Lung (tissue), 11 donors: ENCODE measurements at regions not wholly inside any gene's neighbourhood (a gene's known extent, or its start where the extent isn't known, plus 50 kb on each side); places are given as distances from the start of the nearest gene placed in this dataset.

Source experiments
- ATAC-seq: fragments of 200-7000 bp; cut with Tn5 transposase; one replicate; pipeline ENCODE4 v1.9.1; 2020; ENCODE audit warnings: moderate number of reproducible peaks; ENCODE audit not compliant: insufficient read depth, low FRiP score
- DNase-seq, 3 donors: peaks; one replicate each; pipeline ENCODE4 v3.0.0-alpha.2; 2013 to 2017
- H3K27ac ChIP-seq, 2 donors: one replicate each; pipeline ENCODE4 v1.5.1; 2013; ENCODE audit warnings: mild to moderate bottlenecking in 2 of 2, moderate library complexity in 2 of 2, control low read depth in 1 of 2, inconsistent platforms in 1 of 2, low read depth in 1 of 2, low read length in 1 of 2
- H3K27me3 ChIP-seq, 3 donors: one replicate each; pipeline ENCODE4 v1.5.1; 2013; ENCODE audit warnings: low read length in 2 of 3; ENCODE audit not compliant: control insufficient read depth in 3 of 3, insufficient read depth in 3 of 3
- H3K36me3 ChIP-seq, 4 donors: one replicate each; pipeline ENCODE4 v1.5.1; 2013; ENCODE audit warnings: low read length in 4 of 4, mild to moderate bottlenecking in 1 of 4, moderate library complexity in 1 of 4; ENCODE audit not compliant: control insufficient read depth in 4 of 4, insufficient read depth in 4 of 4
- H3K4me1 ChIP-seq, 5 donors: one replicate each; pipeline ENCODE4 v1.5.1; 2013; ENCODE audit warnings: low read length in 5 of 5, mild to moderate bottlenecking in 2 of 5, moderate library complexity in 1 of 5; ENCODE audit not compliant: control insufficient read depth in 5 of 5, insufficient read depth in 5 of 5
- H3K4me3 ChIP-seq: one replicate; pipeline ENCODE4 v1.5.1; 2013; ENCODE audit warnings: mild to moderate bottlenecking, control low read depth, moderate library complexity
- H3K9ac ChIP-seq, 2 donors: one replicate each; pipeline ENCODE4 v1.5.1; 2013; ENCODE audit warnings: low read length in 2 of 2, control low read depth in 1 of 2; ENCODE audit not compliant: insufficient read depth in 1 of 2
- H3K9me3 ChIP-seq, 4 donors: one replicate each; pipeline ENCODE4 v1.5.1; 2013; ENCODE audit warnings: low read length in 3 of 4, mild to moderate bottlenecking in 1 of 4, moderate library complexity in 1 of 4; ENCODE audit not compliant: control insufficient read depth in 4 of 4, insufficient read depth in 3 of 4
- WGBS, 2 donors: extraction: QIAGEN DNeasy Blood & Tissue Kit; methylation state at CpG; one replicate each; pipeline ENCODE4 v1.1.7; 2013; 5-methylcytosine and 5-hydroxymethylcytosine counted together
- TF ChIP-seq, protein P1 (sequence below): IDR thresholded peaks from 2 replicates; pipeline ENCODE4 v1.5.1; 2012; ENCODE audit warnings: mild to moderate bottlenecking; ENCODE audit errors: control extremely low read depth, extremely low read depth
- donor health status: control.
- donor health status: control.
- donor health status: Bipolar disorder and iron deficiency.
- donor health status: healthy.
- donor health status: DM: yes; HTN: yes; CAD: no.

DNA sequence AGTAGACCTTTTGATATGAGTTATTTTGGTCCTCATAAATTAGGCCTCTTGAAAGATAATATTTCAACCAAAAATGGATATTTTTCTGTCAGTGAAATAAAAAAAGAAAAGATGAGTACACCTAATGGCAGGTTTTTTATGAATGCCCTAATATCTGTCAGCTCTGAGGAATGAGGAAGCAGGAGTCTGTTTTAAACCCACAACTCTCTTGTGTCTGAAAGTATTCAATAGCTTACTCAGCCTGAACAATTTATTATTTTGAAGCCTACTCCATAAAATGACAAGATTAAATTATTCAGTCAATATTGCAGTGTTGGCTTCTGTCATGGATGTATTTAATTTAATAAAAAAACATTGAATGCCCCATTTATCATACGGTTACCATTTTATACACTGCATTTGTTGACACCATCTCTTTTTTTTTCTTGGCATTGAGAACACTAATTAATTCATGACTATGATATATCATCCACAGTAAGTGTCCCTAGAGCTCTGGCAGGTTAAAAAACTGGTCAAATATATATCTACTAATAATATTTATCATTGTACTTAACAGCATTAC, 548.2 kb downstream of the CBLN2 start:
- no peak for ATAC-seq
- TF ChIP-seq, protein P1, sequence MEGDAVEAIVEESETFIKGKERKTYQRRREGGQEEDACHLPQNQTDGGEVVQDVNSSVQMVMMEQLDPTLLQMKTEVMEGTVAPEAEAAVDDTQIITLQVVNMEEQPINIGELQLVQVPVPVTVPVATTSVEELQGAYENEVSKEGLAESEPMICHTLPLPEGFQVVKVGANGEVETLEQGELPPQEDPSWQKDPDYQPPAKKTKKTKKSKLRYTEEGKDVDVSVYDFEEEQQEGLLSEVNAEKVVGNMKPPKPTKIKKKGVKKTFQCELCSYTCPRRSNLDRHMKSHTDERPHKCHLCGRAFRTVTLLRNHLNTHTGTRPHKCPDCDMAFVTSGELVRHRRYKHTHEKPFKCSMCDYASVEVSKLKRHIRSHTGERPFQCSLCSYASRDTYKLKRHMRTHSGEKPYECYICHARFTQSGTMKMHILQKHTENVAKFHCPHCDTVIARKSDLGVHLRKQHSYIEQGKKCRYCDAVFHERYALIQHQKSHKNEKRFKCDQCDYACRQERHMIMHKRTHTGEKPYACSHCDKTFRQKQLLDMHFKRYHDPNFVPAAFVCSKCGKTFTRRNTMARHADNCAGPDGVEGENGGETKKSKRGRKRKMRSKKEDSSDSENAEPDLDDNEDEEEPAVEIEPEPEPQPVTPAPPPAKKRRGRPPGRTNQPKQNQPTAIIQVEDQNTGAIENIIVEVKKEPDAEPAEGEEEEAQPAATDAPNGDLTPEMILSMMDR = no peak

DNA sequence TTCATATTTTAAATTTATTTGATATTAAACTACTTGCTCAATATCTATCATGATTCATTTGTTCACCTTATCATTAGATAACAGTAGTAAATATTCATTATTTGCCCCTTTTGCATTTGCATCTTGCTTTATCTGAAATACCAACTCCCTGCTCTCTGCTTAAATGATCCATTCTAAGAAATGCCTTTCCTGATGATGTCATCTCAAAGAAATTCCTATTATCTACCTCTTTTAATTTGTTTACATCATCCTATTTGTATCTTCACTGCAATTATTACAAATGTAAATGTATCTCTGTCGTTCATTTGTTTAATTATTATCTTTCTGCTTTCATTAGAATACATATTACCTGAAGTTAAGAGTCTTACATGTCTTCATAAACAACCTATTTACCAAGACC, 549.9 kb downstream of the CBLN2 start:
- H3K27me3 ChIP-seq = no peaks in the 10 kb centered on the region
- H3K4me3 ChIP-seq = no peak overlapping the region
- 68 to 82% methylated on average over 1 of the region's 1 CpG for WGBS, 2 donors
- H3K9me3 ChIP-seq = peaks cover 0 to 4% (median 1%) of the 10 kb centered on the region in 4 donors
- no peak overlapping the region for H3K27ac ChIP-seq
- TF ChIP-seq, protein P1 = no peak
- ATAC-seq (no peak), DNase-seq (no peak)
- no peaks in the 10 kb centered on the region for H3K36me3 ChIP-seq
- H3K4me1 ChIP-seq = no peaks in the 10 kb centered on the region
- H3K9ac ChIP-seq = no peak overlapping the region

More for the DNA sequence above, 548.2 kb downstream of the CBLN2 start:
- Histone ChIP-seq H3K9ac (no peak overlapping the region), H3K27ac (no peak overlapping the region), H3K27me3 (no peaks in the 10 kb centered on the region), H3K9me3 (peaks cover 0 to 2% (median 0%) of the 10 kb centered on the region in 4 donors), H3K4me1 (no peaks in the 10 kb centered on the region), H3K36me3 (no peaks in the 10 kb centered on the region), H3K4me3 (no peak overlapping the region)
- WGBS, 2 donors = 88 to 90% methylated on average over 1 of the region's 1 CpG
- no peak for DNase-seq

DNA sequence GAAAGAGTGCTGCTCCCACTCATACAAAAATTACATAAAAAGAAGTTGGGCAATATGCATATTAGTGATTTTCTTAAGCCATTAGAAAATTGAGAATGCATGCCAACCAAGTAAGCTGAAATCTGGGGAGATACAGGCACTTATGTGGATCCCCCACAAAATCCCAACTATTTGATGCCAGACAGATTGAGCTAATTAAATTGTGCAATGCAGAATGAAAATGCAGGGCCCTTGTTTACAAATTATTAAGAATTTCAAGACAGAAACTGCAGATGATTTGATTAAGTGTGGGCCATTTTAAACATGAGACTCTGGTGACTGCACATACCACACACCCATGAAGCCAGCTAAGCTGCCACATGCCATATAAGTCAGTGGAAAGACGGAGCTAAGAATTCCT, 554.5 kb downstream of the CBLN2 start:
- DNase-seq (peak; percentile 17 to 66 (median 56)), ATAC-seq (no peak)
- Histone ChIP-seq H3K4me1 (no peaks in the 10 kb centered on the region), H3K9ac (no peak overlapping the region), H3K9me3 (peaks cover 0 to 13% (median 0%) of the 10 kb centered on the region in 4 donors), H3K27ac (no peak overlapping the region), H3K36me3 (no peaks in the 10 kb centered on the region), H3K4me3 (no peak overlapping the region), H3K27me3 (no peaks in the 10 kb centered on the region)
- 62 to 66% methylated on average over 1 of the region's 1 CpG for WGBS, 2 donors
- TF ChIP-seq, protein P1 = no peak

DNA sequence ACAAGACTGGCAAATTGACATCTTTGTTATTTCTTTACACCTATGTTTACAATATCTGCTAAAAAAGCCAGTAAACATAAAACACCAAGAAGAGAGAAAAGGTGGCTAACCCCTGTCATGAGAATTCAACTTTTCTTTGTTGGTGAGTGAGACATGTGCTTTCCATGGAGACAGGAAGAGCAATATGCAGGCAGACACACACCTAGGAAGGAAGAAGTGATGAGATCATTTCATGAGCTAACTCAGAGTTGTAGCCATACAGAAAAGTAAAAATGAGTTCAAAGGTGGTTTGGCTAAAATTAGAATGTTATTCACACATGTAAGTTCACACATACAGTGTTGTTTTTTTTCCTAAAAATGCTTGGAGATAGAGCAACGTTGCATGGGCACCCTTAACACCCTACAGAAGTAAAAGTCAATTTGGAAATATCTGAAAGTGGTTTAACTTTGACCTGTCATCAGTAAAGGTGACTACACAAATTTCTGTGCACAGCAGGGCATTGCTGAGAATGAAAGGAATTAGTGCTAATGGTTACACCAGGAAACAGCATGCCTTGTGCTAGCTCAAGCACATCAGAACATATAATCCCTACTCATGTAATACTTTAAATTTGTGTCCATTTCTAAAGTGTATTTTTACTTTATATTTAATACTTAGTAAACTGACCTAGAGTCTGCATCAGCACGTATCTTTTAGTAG, 557.6 kb downstream of the CBLN2 start:
- no peak overlapping the region for H3K27ac ChIP-seq
- no peaks in the 10 kb centered on the region for H3K36me3 ChIP-seq
- TF ChIP-seq, protein P1 = no peak
- H3K4me3 ChIP-seq = no peak overlapping the region
- no peaks in the 10 kb centered on the region for H3K27me3 ChIP-seq
- DNase-seq (no peak), ATAC-seq (no peak)
- H3K9me3 ChIP-seq = peaks cover 0 to 18% (median 0%) of the 10 kb centered on the region in 4 donors
- no peaks in the 10 kb centered on the region for H3K4me1 ChIP-seq
- WGBS, 2 donors = 51 to 52% methylated on average over 2 of the region's 2 CpGs
- no peak overlapping the region for H3K9ac ChIP-seq
